Eye (tissue), 1 donor: ENCODE measurements at regions not wholly inside any gene's neighbourhood (a gene's known extent, or its start where the extent isn't known, plus 50 kb on each side); places are given as distances from the start of the nearest gene placed in this dataset.

ENCODE experiments used
- DNase-seq: peaks from one replicate; pipeline ENCODE4 v3.0.0-alpha.2; 2015

DNA sequence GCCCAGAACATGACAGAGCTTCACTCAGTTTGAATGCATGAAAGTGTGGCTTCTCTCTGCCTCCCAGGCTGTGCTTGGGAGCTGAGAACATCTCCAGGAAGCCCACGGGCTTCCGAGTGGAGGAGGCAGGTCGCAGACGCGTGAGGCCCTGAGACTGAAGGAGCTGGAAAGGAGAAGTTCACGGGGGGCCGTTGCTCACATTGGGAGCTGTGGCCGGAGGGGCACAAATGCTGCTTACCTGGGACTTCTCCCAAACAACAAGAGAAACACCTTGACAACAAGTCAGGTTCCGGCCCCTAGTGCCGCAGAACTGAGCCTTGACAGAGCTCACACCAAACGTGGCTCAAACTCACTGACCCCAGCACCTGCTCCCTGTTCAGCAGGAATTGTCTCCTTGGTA is 207.0 kb downstream of the BRD1 start:
- no peak for DNase-seq

GRCh38 chr22:49620003-49620556 is 207.6 kb downstream of the BRD1 start:
- DNase-seq: no peak

- no peak for DNase-seq
Observed at GRCh38 chr22:49619301-49619700, 208.4 kb downstream of the BRD1 start.

DNA sequence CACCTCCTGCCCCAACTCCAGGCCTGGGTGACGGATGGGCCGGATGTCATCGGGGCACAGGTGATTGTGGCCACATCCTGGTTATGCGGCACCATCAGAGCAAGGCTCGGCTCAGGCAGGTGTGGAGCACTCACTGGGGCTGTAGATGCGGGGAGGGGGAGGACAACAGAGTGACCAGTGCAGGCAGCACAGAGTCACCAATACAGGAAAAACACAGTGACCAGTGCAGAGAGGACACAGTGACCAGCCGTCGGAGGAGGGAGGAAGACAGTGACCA is 209.1 kb downstream of the BRD1 start:
- no peak for DNase-seq

GRCh38 chr22:49617866-49618676 is 209.6 kb downstream of the BRD1 start:
- no peak for DNase-seq

DNA sequence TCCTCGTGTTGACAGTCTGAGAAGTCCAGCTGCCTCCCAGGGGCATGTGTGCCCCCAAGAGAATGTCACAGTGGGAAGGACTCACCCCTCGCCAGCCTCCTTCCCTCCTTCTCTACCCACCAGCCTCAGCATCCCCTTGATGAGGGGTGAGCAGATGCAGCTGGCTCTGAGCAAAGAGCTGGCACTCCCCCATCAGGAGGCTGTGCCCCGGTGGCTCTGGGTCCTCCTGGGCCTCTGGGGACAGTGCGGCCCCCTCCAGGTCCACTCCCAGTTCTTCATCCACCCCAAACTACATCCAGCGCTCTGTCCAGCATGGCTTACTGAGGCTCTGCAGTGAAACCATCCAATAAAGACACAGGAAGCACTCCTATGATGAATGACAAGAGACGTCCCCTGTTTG is 210.4 kb downstream of the BRD1 start:
- DNase-seq: no peak

- no peak for DNase-seq
Observed at GRCh38 chr22:49616356-49617231, 211.1 kb downstream of the BRD1 start.

DNA sequence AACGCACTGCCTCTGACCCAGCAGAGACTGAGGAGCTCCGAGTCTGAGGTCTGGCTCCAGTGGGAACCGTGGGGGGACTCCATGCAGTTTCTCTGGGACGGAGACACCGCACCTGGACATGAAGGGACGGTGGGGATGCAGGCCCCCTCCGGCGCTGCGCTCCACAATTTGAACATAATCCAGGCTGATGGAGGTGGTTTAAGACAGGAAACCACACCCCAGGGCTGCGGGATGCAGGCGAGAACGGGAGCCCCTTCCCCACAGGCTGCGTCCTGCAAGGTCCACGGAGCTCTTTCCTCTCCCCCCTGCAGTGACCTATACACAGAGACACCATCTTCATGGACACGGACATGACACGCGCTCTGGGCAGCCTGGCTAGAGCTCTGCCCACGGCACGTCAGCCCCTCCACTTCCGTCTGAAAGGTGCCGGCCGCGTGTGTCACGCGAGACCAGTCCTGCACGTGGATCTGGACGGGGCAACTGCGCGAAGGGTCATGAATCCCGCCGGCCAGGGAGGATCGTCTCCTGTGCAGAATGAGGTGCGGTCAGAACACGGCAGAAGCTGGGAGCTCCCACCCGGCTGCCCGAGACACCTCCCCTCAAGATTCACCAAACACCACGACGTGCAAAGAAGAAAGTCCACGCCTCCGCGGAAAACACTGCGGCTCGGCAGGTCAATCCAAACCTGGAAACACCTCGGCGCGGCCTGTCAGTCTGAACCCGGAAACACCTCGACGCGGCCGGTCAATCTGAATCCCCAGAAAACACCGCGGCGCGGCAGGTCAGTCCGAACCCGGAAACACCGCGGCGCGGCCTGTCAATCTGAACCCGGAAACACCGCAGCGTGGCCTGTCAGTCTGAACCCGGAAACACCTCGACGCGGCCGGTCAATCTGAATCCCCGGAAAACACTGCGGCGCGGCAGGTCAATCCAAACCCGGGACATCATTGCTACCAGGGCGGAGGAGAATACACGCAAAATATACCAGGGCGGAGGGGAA is 212.4 kb downstream of the BRD1 start:
- no peak for DNase-seq

- DNase-seq: no peak
Observed at GRCh38 chr22:49613511-49614270, 214.0 kb downstream of the BRD1 start.

DNA sequence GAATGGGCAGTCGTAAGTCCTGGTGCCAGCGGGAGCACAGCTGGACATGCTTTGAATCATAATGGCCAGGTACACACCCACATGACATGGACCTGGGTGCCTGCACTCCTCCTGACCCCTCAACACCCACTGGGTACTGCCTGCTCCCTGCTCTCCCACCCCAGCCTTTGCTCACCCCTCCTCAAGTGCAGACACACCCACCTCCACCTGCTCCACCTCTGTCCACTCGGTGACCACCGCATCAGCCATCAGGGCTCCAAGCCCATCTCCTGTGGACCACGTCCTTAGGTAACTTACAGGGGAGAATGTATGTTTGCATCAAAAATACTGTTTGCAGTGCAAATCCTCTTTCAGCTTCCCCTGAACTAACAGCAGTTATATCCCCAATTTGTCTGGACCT is 214.6 kb downstream of the BRD1 start:
- DNase-seq: no peak

- no peak for DNase-seq
Observed at GRCh38 chr22:49609207-49609876, 218.3 kb downstream of the BRD1 start.

- DNase-seq: no peak
Observed at GRCh38 chr22:49608660-49609059, 219.0 kb downstream of the BRD1 start.

- DNase-seq: no peak
Observed at GRCh38 chr22:49608228-49608627, 219.4 kb downstream of the BRD1 start.

- no peak for DNase-seq
Observed at GRCh38 chr22:49607821-49608220, 219.9 kb downstream of the BRD1 start.

DNA sequence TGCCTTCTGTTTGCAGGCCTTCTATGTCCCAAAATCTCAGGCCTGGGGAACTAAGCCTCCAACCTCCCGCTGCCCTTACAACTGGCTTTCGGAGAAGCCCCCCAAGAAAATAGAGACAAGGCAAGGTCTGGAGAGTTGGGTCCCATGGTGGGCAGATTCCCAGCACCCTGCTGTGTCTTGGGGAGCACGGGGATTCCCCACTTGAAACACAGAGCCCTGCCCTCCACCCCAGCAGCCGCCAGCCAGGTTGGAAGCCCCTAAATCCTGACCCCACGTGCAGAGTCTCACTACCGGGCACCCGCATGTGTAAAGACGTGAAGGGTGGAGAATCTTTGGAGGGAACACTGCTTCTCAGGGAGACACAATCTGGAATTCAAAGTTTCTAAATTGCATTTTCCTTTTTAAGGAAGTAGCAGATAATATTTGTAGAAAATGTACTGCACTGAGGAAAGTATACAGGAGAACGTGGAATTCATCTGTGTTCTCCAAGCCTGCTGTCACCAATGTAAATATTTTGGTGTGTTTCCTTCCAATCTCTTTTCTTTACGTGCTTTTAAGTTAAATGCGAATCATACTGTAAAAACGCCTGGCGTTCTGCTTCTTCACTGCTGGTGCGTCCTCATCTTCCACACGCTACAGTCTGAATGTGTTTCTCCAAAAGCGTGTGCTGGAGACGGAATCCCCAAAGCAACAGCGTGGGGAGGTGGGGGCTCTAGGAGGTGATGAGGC is 220.9 kb downstream of the BRD1 start:
- DNase-seq: no peak

- no peak for DNase-seq
Observed at GRCh38 chr22:49604732-49605302, 222.9 kb downstream of the BRD1 start.

GRCh38 chr22:49603016-49603415 is 224.7 kb downstream of the BRD1 start:
- no peak for DNase-seq

- no peak for DNase-seq
Observed at GRCh38 chr22:49602481-49602880, 225.2 kb downstream of the BRD1 start.

DNA sequence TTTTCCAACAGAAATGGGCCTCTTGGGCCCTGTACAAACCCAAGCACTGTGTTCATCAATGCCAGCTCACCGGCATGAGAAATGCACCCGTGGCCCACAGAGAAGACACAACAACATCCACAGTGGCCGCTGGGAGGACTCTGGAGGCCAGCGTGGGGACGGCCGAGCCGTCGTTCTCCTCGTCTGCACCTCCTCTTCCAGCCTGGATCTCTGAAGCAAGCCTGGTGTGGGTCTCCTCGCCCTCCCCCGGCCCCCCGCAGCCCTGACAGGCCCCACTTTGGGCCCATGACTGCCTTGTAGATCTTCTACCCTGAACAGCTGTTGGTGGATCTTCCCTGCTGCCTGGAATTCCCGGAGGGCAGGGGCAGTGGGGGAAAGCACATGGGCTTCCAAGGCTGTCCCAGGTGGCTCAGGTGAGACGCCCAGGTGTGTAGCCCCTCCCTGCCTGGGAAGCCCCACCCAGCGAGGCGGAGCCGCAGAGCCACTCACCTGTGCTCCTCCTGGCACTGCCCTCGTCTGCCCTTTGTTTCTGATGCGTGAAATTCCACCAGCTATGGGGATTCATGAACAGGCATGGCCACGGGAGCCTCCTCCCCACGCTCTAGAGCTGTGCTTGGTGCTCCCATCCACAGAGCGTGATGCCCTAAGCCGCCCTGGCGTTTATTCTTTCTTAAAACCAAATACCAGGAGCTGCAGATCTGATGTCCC is 225.9 kb downstream of the BRD1 start:
- no peak for DNase-seq
